ENCODE measurements at regions not wholly inside any gene's neighbourhood (a gene's known extent, or its start where the extent isn't known, plus 50 kb on each side); places are given as distances from the start of the nearest gene placed in this dataset.
A peak's percentile ranks its signal among the peaks of the same experiment; 100 is the strongest.

GRCh38 chr12:18207266-18207665 lies 54.1 kb upstream of the PIK3C2G start:
- no peak for DNase-seq

DNA sequence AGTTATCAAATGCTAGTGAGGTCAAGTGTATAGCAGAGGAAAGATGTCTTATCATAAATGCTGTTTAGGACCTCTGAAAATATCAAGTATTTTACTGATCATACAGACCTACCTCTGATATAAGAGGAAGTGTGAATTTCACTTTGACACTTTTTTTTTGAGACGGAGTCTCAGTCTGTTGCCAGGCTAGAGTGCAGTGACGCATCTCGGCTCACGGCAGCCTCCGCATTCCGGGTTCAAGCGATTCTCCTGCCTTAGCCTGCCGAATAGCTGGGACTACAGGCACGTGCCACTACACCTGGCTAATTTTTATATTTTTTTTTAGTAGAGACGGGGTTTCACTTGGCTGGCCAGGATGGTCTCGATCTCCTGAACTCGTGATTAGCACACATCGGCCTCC lies 55.1 kb upstream of the PIK3C2G start:
- no peak for DNase-seq

DNA sequence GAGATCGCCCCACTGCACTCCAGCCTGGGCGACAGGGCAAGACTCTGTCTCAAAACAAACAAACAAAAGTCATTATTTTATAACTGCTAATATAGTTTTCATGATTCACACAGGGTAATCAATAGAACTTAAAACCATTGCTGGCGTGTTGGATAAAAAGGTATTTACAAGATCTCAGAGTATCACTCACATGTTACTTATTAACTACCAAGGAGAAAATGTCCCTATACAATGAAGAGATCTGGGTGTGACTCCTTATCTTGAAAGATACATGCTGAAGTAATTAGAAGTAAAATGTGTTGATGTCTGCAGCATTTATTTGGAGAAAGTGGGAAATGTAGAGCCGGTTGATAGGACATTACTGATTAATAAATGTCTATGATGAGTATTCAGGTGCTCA lies 57.3 kb upstream of the PIK3C2G start:
- DNase-seq = no peak

- no peak for DNase-seq
Observed at GRCh38 chr12:18192119-18192518, 69.2 kb upstream of the PIK3C2G start.

- no peak for DNase-seq
Observed at GRCh38 chr12:18183141-18183540, 78.2 kb upstream of the PIK3C2G start.

GRCh38 chr12:18171571-18171970 lies 81.6 kb upstream of the RERGL start:
- DNase-seq = no peak

GRCh38 chr12:18168016-18168415 lies 78.0 kb upstream of the RERGL start:
- no peak for DNase-seq

GRCh38 chr12:18165889-18166288 lies 75.9 kb upstream of the RERGL start:
- DNase-seq = no peak

DNA sequence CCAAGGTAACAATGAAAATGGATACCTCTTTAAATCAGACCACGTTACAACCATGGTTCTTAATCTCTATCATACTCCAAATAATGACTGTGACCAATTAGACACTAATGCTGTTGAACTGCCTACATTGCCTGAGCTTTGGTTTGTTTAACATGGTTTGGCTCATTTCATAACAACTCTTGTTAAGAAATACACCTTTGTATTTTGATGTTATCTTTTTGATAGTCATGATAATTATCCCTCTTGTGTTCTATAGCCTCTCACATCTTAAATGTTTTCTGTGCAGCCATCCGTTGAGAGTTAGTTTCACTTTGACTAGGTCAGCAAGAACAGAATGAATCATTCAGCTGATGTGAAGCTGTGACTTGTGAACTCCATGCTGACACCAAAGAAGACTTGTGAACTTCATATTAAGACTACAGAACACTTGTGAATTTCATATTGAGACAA lies 75.5 kb upstream of the RERGL start:
- DNase-seq = no peak

GRCh38 chr12:18160901-18161300 lies 70.9 kb upstream of the RERGL start:
- DNase-seq = no peak

- peak; percentile 23 to 27 for DNase-seq
Observed at GRCh38 chr12:18158774-18159557, 69.0 kb upstream of the RERGL start.

DNA sequence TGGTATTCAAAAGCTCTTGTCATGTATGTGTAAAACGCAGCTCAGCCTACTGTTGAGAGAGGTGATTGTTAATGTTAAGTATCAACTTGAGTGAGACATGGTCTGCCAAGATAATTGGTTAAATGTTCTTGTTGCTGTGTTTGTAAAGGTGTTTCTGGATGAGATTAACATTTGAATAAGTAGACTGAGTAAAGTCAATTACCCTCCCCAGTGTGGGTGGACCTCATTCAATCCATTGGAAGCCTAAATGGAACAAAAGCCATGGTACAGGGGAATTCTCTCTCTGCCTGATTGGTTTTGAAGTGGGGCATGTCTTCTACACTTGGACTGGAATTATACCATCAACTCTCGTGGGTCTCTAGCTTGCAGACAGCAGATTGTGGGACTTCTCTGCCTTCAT lies 63.8 kb upstream of the RERGL start:
- DNase-seq = no peak

GRCh38 chr12:18151036-18151435 lies 61.0 kb upstream of the RERGL start:
- no peak for DNase-seq

- no peak for DNase-seq
Observed at GRCh38 chr12:18148961-18149360, 59.0 kb upstream of the RERGL start.

- no peak for DNase-seq
Observed at GRCh38 chr12:18146363-18146762, 56.4 kb upstream of the RERGL start.

GRCh38 chr12:18145924-18146323 lies 55.9 kb upstream of the RERGL start:
- no peak for DNase-seq

DNA sequence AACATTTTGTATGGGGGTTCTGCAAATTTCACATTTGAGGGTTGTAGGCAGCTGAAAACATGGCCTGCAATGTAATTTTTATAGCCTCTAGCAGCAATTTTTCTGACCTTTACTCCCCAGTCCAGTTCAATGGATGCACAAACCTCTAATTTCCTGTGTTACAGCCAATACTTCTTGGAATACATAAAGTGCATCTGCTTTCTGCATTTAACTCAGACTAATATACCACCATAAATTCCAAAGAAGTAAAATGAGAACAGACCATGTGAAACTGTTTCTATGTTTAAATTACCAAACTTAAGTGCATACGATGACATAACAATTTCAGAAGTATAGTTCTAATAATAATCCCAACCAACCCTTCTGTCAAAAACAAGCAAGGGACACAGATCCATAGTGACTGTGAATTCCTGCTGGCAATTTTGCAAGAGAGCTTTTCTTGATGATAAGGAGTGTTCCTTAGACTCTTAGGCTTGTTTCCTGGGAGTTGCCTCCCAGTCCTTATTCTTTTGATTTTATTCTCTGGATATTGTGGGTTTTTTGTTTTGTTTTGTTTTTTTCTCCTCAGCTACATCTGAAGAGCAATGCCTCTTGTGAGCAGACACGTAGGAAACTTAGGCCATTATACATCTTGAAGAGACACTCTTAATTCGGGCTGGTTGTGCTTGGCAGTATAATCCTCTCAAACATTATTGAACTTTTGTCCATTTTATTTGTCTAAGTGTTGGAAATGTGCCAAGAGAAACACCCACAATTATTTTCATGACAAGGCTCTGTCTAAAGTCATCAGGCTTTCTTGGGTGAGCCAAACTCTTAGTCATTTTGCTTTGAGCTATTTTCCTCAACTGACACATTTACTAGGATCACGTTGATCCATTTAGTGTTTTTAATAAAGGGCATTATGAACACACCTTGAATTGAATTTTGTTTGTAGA lies 51.3 kb upstream of the RERGL start:
- no peak for DNase-seq

GRCh38 chr12:18139989-18140596 lies 50.1 kb upstream of the RERGL start:
- DNase-seq = no peak

All from stimulated activated CD4-positive, alpha-beta T cell treated with anti-CD3 and anti-CD28 coated beads, Interleukin-2, amount 100 ng/mL, for 48 hours (primary cell).